K562 (cell line): ENCODE measurements at regions not wholly inside any gene's neighbourhood (a gene's known extent, or its start where the extent isn't known, plus 50 kb on each side); places are given as distances from the start of the nearest gene placed in this dataset.

Experiments used
- ATAC-seq: fragments of 200-7000 bp; cut with Tn5 transposase; 3 replicates; pipeline ENCODE4 v1.9.1; 2020; ENCODE audit warnings: moderate library complexity
- BruUV-seq: library from RNA; stranded (reverse); fragments of 400-500 nt; replicated peaks from 2 replicates; lab custom pipeline; 2021; lab: Mats Ljungman, UMichigan
- CTCF ChIA-PET: fragments of 300-600 bp; formaldehyde crosslinking; extraction: SDS; loops from one replicate; lab custom pipeline; 2021; ENCODE audit warnings: low intra/inter-chr PET ratio; lab: Yijun Ruan, JAX
- POLR2A ChIA-PET: fragments of 300-600, 350-650 bp; sonication (Branson Sonifier 250); formaldehyde crosslinking; extraction: SDS; loops from one replicate; lab custom pipeline; 2021; ENCODE audit warnings: antibody characterized with exemption, inconsistent platforms; lab: Yijun Ruan, JAX
- DNase-seq, 4 experiments: peaks; one replicate each; pipeline versions ENCODE4 v3.0.0 to v3.0.0-alpha.2; 2011 to 2018; ENCODE audit warnings: low spot score in 3 of 4, mixed read lengths in 3 of 4; ENCODE audit errors: extremely low read depth in 1 of 4
- FAIRE-seq: peaks from 2 replicates; lab custom pipeline; 2011; peaks lifted over from hg19 to GRCh38; lab: Jason Lieb, UNC
- H2AFZ ChIP-seq: 2 replicates; pipeline ENCODE4 v1.6.0; 2011; ENCODE audit warnings: low read depth, low read length, control low read depth, inconsistent platforms
- H3K27ac ChIP-seq: fragments of 200-600 bp; 3 replicates; pipeline ENCODE4 v1.8.0; 2011; ENCODE audit warnings: low read depth, mild to moderate bottlenecking, control low read depth, inconsistent platforms, low read length, moderate library complexity, mixed read lengths; ENCODE audit errors: extremely low read depth
- H3K27me3 ChIP-seq, 2 experiments: fragments of 300-600 bp in 1 of 2; 2 replicates in 1 of 2; 3 replicates in 1 of 2; pipeline versions ENCODE4 v1.6.0 to v1.8.0; 2011; ENCODE audit warnings: inconsistent platforms in 2 of 2, low read length in 2 of 2, mild to moderate bottlenecking in 1 of 2, mixed read lengths in 1 of 2, moderate library complexity in 1 of 2; ENCODE audit not compliant: control insufficient read depth in 2 of 2, insufficient read depth in 2 of 2
- H3K36me3 ChIP-seq: fragments of 300-600 bp; 3 replicates; pipeline ENCODE4 v1.8.0; 2011; ENCODE audit warnings: mild to moderate bottlenecking, low read length, inconsistent platforms; ENCODE audit not compliant: control insufficient read depth, insufficient read depth
- H3K4me1 ChIP-seq, 2 experiments: fragments of 200-600 bp in 1 of 2; replicated peaks in 1 of 2; 2 replicates in 1 of 2; 3 replicates in 1 of 2; pipeline versions ENCODE4 v1.5.1 to v1.8.0; 2011; ENCODE audit warnings: inconsistent platforms in 2 of 2, low read length in 2 of 2, mild to moderate bottlenecking in 1 of 2, mixed read lengths in 1 of 2, moderate library complexity in 1 of 2; ENCODE audit not compliant: control insufficient read depth in 2 of 2, insufficient read depth in 2 of 2
- H3K4me2 ChIP-seq: 2 replicates; pipeline ENCODE4 v1.6.1; 2011; ENCODE audit warnings: low read length, control low read depth, inconsistent platforms, mixed read lengths; ENCODE audit not compliant: insufficient read depth
- H3K4me3 ChIP-seq: fragments of 200-600 bp; sonication (generic), shearing (Covaris generic); 2 replicates; pipeline ENCODE4 v1.5.1; 2016; ENCODE audit warnings: control low read depth, inconsistent platforms
- H3K79me2 ChIP-seq: fragments of 200-600 bp; 3 replicates; pipeline ENCODE4 v1.8.0; 2011; ENCODE audit warnings: low read length, inconsistent platforms; ENCODE audit not compliant: control insufficient read depth, insufficient read depth
- H3K9ac ChIP-seq, 2 experiments: 2 replicates each; pipeline versions ENCODE4 v1.6.0 to v1.6.1; 2011; ENCODE audit warnings: low read depth in 2 of 2, low read length in 2 of 2, control low read depth in 1 of 2, inconsistent platforms in 1 of 2, mild to moderate bottlenecking in 1 of 2, mixed read lengths in 1 of 2; ENCODE audit not compliant: insufficient read depth in 1 of 2
- H3K9me1 ChIP-seq: one replicate; pipeline ENCODE4 v1.6.0; 2011; ENCODE audit warnings: inconsistent platforms, mild to moderate bottlenecking, low read length, moderate library complexity; ENCODE audit not compliant: control insufficient read depth, insufficient read depth
- H3K9me3 ChIP-seq: replicated peaks from 2 replicates; pipeline ENCODE4 v1.5.1; 2011; ENCODE audit warnings: low read depth, low read length, inconsistent platforms; ENCODE audit not compliant: control insufficient read depth, insufficient read depth
- H4K20me1 ChIP-seq: replicated peaks from 2 replicates; pipeline ENCODE4 v1.6.1; 2011; ENCODE audit warnings: low read length, inconsistent platforms, mixed read lengths; ENCODE audit not compliant: control insufficient read depth, insufficient read depth
- CBFA2T2 ChIP-seq: fragments of 450-650 bp; conservative IDR thresholded peaks from 2 replicates; pipeline ENCODE4 v1.6.1; 2017; ENCODE audit warnings: mild to moderate bottlenecking
- DPF2 ChIP-seq: fragments of 450-650 bp; IDR thresholded peaks from 2 replicates; pipeline ENCODE4 v1.6.1; 2016
- ERF ChIP-seq: fragments of 450-650 bp; formaldehyde crosslinking; IDR thresholded peaks from 2 replicates; pipeline ENCODE4 v1.4.0; 2020; ENCODE audit warnings: mild to moderate bottlenecking, mixed read lengths
- ETV6 ChIP-seq, 3 experiments: fragments of 150-350 bp in 1 of 3; sonication (generic) in 1 of 3; formaldehyde crosslinking in 1 of 3; IDR thresholded peaks; 2 replicates each; pipeline versions ENCODE4 v1.6.1 to v1.8.0; 2014 to 2022; ENCODE audit warnings: borderline replicate concordance in 2 of 3, low read depth in 2 of 3, antibody characterized with exemption in 1 of 3, low read length in 1 of 3, mild to moderate bottlenecking in 1 of 3, missing genetic modification reagents in 1 of 3
- HDAC8 ChIP-seq: fragments of 450-650 bp; IDR thresholded peaks from 2 replicates; pipeline ENCODE4 v1.6.1; 2016; ENCODE audit warnings: mild to moderate bottlenecking, missing genetic modification characterization, moderate library complexity, missing compliant biosample characterization
- HDGF ChIP-seq: fragments of 450-650 bp; IDR thresholded peaks from 2 replicates; pipeline ENCODE4 v1.6.1; 2016
- RBFOX2 ChIP-seq: fragments of 200-400 bp; formaldehyde crosslinking; IDR thresholded peaks from 2 replicates; pipeline ENCODE4 v1.6.1; 2017; ENCODE audit warnings: low read depth, mild to moderate bottlenecking, low read length, moderate library complexity
- SIN3A ChIP-seq, 2 experiments: fragments of 150-350 bp in 1 of 2; IDR thresholded peaks; 2 replicates each; pipeline ENCODE4 v1.6.1; 2011 to 2016; ENCODE audit warnings: borderline replicate concordance in 2 of 2, low read depth in 2 of 2, low read length in 2 of 2, mild to moderate bottlenecking in 2 of 2, moderate library complexity in 2 of 2; ENCODE audit not compliant: control insufficient read depth in 1 of 2
- SPI1 ChIP-seq: IDR thresholded peaks from 2 replicates; pipeline ENCODE4 v1.6.1; 2011; ENCODE audit warnings: low read depth, low read length, control low read depth, borderline replicate concordance
- STAT5B ChIP-seq: fragments of 250-450 bp; sonication (Bioruptor Pico); IDR thresholded peaks from 2 replicates; pipeline ENCODE4 v1.8.0; 2021; ENCODE audit warnings: mild to moderate bottlenecking, inconsistent platforms
- WGBS: fragments of 100-300 bp; shearing (Covaris generic); methylation state at CpG from one replicate; pipeline ENCODE4 v1.1.6; 2016; ENCODE audit warnings: low coverage, mixed read lengths; ENCODE audit not compliant: insufficient coverage; ENCODE audit errors: missing lambda C conversion rate; 5-methylcytosine and 5-hydroxymethylcytosine counted together
- in situ Hi-C: fragments of 300-500 bp; cut with MboI; formaldehyde crosslinking; loops from 4 replicates; pipeline ENCODE4 v1.15.0; 2018; ENCODE audit warnings: inconsistent platforms, mixed read lengths
- intact Hi-C: fragments of 100-400 bp; cut with micrococcal nuclease; formaldehyde crosslinking; loops from 2 replicates; pipeline ENCODE4 v1.14.2; 2022
- TF ChIP-seq, protein P1 (sequence below): fragments of 250-450 bp; sonication (Bioruptor Pico); IDR thresholded peaks from 2 replicates; pipeline ENCODE4 v1.8.0; 2022; ENCODE audit warnings: inconsistent platforms, mild to moderate bottlenecking, moderate library complexity, borderline replicate concordance

DNA sequence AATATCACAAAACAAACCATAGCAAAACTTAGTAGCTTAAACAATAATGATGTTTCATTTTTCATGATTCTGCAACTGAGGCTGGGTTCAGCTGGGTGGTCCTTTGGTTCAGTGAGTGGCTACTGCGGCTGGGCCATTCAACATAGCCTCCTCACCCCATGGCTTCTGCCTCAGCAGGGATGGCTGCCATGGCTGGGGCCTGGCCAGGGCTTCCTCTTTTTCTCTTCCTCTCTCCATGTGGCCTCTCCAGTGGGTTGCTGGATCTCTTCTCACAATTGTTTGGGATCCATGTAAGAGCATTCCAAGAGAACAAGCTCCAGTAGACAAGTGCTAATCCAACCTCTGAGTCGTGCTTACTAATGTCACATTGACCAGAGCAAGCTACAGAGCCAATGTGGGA is 248.6 kb upstream of the PLET1 start:
- in situ Hi-C loops = no loop called here
- Histone ChIP-seq H4K20me1 (no peaks in the 10 kb centered on the region), H3K9me1 (no peaks in the 10 kb centered on the region), H3K27me3 (no peaks in the 10 kb centered on the region; a peak in 2 of 5 replicates), H3K9me3 (no peaks in the 10 kb centered on the region), H3K4me1 (no peaks in the 10 kb centered on the region), H3K79me2 (no peaks in the 10 kb centered on the region), H3K27ac (no peak overlapping the region), H3K4me3 (no peak overlapping the region), H3K4me2 (no peak overlapping the region), H3K9ac (no peak overlapping the region), H3K36me3 (no peaks in the 10 kb centered on the region), H2AFZ (no peak overlapping the region)
- FAIRE-seq (no peak), ATAC-seq (no peak), DNase-seq (no peak)
- intact Hi-C loops = no loop called here
- ChIA-PET CTCF (no interaction called here), POLR2A (interaction anchor here (0.6 to 1.0 kb wide), 2 partner anchors 10 to 843 kb away, joined by 3 read pairs; no protein-coding TSS in a partner anchor)
- TF ChIP-seq SPI1 (peak; percentile 62; the same call in 1 of the 2 replicates), HDGF (no peak), SIN3A (IDR thresholded peaks at IDR 0.05; ENCODE audit: borderline replicate concordance in 2 of 2, control insufficient read depth in 1 of 2, low read depth in 2 of 2, low read length in 2 of 2) (no peak)
- 0% methylated on average over 2 of the region's 2 CpGs for WGBS
- BruUV-seq = no TSS peak

- CTCF ChIA-PET = no interaction called here
- no peak for ATAC-seq
Observed at GRCh38 chr11:112511271-112511670, 250.6 kb upstream of the PLET1 start.

More at GRCh38 chr11:112511271-112511670, 250.6 kb upstream of the PLET1 start:
- no peaks in the 10 kb centered on the region for H3K36me3 ChIP-seq
- no peaks in the 10 kb centered on the region; a peak in 2 of 5 replicates for H3K27me3 ChIP-seq
- no peaks in the 10 kb centered on the region for H3K79me2 ChIP-seq
- H2AFZ ChIP-seq = no peak overlapping the region
- H3K27ac ChIP-seq = no peak overlapping the region
- 0% methylated on average over 1 of the region's 1 CpG for WGBS
- intact Hi-C loops (no loop called here), in situ Hi-C loops (no loop called here)
- FAIRE-seq (no peak), DNase-seq (no peak)
- no peaks in the 10 kb centered on the region for H3K4me1 ChIP-seq
- no peak overlapping the region for H3K4me2 ChIP-seq
- H3K4me3 ChIP-seq = no peak overlapping the region
- H3K9me3 ChIP-seq = no peaks in the 10 kb centered on the region
- POLR2A ChIA-PET = no interaction called here
- H3K9me1 ChIP-seq = no peaks in the 10 kb centered on the region
- H4K20me1 ChIP-seq = no peaks in the 10 kb centered on the region
- BruUV-seq = no TSS peak
- no peak overlapping the region for H3K9ac ChIP-seq
- TF ChIP-seq DPF2 = no peak
- TF ChIP-seq, protein P1, sequence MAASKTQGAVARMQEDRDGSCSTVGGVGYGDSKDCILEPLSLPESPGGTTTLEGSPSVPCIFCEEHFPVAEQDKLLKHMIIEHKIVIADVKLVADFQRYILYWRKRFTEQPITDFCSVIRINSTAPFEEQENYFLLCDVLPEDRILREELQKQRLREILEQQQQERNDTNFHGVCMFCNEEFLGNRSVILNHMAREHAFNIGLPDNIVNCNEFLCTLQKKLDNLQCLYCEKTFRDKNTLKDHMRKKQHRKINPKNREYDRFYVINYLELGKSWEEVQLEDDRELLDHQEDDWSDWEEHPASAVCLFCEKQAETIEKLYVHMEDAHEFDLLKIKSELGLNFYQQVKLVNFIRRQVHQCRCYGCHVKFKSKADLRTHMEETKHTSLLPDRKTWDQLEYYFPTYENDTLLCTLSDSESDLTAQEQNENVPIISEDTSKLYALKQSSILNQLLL (CRISPR knock-in tag) = no peak
- no peak for TF ChIP-seq RBFOX2
- TF ChIP-seq STAT5B (CRISPR knock-in tag) = no peak
- no peak for TF ChIP-seq ETV6 (IDR thresholded peaks at IDR 0.05; ENCODE audit: borderline replicate concordance in 1 of 2, low read depth in 2 of 2, low read length in 1 of 2)
- no peak for TF ChIP-seq ETV6 (CRISPR knock-in tag; IDR thresholded peaks at IDR 0.05; ENCODE audit: borderline replicate concordance)
- TF ChIP-seq CBFA2T2 = no peak
- TF ChIP-seq ERF (CRISPR knock-in tag) = no peak
- no peak for TF ChIP-seq HDAC8 (tag)
